ENCODE measurements at regions not wholly inside any gene's neighbourhood (a gene's known extent, or its start where the extent isn't known, plus 50 kb on each side); places are given as distances from the start of the nearest gene placed in this dataset.

DNA sequence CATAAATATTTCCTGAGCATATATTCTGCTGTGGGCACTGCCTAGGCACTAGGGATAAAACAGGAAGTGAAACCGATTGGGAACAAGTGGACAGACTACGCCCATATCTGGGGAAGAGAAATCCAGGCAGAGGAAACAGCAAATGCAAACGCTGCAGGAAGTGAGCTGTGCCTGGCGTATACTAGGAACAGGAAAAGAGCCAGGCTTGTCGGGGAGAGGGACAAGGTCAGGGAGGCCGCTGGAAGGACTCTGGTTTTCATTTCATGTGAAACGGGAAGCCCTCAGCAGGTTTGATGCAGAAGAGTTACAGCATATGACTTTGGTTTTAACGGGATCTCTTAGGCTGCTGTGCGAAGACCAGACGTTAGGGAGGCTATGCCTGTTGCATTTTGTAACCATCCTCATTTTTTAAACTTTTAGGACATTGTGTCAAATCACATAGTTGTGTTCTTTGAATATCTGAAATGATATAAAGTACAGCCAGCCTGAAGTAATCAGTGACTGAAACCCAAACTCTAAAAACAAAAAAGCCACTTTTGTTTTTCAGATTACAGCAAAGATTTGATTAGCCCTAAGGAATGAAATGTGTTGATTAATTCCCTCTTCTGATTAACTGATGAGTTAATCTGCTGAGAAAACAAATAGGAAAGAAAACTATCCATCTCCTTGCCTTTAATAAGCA, 110.2 kb upstream of the PIEZO2 start:
- DNase-seq (ENCODE audit: low read depth, low spot score) = no peak
- H3K4me1 ChIP-seq (ENCODE audit: insufficient read depth, insufficient read length) = peaks cover 3% of the 10 kb centered on the region
- H3K9ac ChIP-seq (ENCODE audit: insufficient read length, low read depth) = no peak overlapping the region

DNA sequence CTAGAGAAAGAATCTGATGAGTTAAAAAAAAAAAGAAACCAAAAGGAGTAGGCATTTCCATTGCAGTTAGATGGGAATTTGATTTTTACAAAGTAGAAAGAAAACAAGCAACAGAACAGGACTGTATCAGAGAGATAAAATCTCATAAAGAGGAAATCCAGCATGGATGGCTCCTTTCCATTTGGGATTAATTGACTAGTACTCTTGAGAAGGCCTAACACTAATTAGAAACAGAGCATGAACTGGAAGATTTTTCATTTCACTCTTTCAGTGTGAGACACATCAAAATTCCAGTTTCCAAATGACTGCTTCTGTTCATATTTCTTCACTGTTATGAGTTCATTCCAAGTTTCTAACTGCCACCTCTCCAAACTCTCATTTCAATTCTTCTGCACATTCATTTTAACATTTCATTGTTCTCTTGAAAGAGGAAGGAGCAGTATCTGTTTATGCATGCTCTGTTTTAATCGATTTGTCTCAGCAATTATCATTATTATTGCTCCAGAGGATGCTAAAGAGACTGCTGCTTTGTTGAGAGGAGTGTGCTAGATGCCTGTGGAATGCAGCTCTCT, 108.8 kb upstream of the PIEZO2 start:
- no peaks in the 10 kb centered on the region for H3K27me3 ChIP-seq (ENCODE audit: insufficient read depth, insufficient read length)
- peaks cover 3% of the 10 kb centered on the region for H3K4me1 ChIP-seq (ENCODE audit: insufficient read depth, insufficient read length)
- no peaks in the 10 kb centered on the region for H3K36me3 ChIP-seq (ENCODE audit: insufficient read depth, insufficient read length, low read length)
- H3K9ac ChIP-seq (ENCODE audit: insufficient read length, low read depth) = no peak overlapping the region
- DNase-seq (ENCODE audit: low read depth, low spot score) = no peak
- no peaks in the 10 kb centered on the region; the same call in 1 of the 2 replicates for H3K9me3 ChIP-seq (ENCODE audit: insufficient read depth, low read length)
- TF ChIP-seq SUZ12 (IDR thresholded peaks at IDR 0.05; ENCODE audit: extremely low read depth, insufficient read depth, insufficient read length) (no peak), YY1 (IDR thresholded peaks at IDR 0.05; ENCODE audit: insufficient read depth, insufficient read length) (no peak), ZNF274 (IDR thresholded peaks at IDR 0.05; ENCODE audit: low read depth, low read length) (no peak)
- H3K4me3 ChIP-seq (ENCODE audit: insufficient read length, low read depth) = no peak overlapping the region

More for the DNA sequence above, 110.2 kb upstream of the PIEZO2 start:
- Histone ChIP-seq H3K27me3 (ENCODE audit: insufficient read depth, insufficient read length) (no peaks in the 10 kb centered on the region), H3K4me3 (ENCODE audit: insufficient read length, low read depth) (no peak overlapping the region), H3K36me3 (ENCODE audit: insufficient read depth, insufficient read length, low read length) (no peaks in the 10 kb centered on the region), H3K9me3 (ENCODE audit: insufficient read depth, low read length) (peaks cover 10% of the 10 kb centered on the region)
- TF ChIP-seq YY1 (IDR thresholded peaks at IDR 0.05; ENCODE audit: insufficient read depth, insufficient read length) = no peak
- TF ChIP-seq ZNF274 (IDR thresholded peaks at IDR 0.05; ENCODE audit: low read depth, low read length) = no peak
- TF ChIP-seq SUZ12 (IDR thresholded peaks at IDR 0.05; ENCODE audit: extremely low read depth, insufficient read depth, insufficient read length) = no peak

- TF ChIP-seq ZNF274 (IDR thresholded peaks at IDR 0.05; ENCODE audit: low read depth, low read length) = no peak
- no peak for TF ChIP-seq SUZ12 (IDR thresholded peaks at IDR 0.05; ENCODE audit: extremely low read depth, insufficient read depth, insufficient read length)
- TF ChIP-seq YY1 (IDR thresholded peaks at IDR 0.05; ENCODE audit: insufficient read depth, insufficient read length) = no peak
- no peak for DNase-seq (ENCODE audit: low read depth, low spot score)
- H3K4me1 ChIP-seq (ENCODE audit: insufficient read depth, insufficient read length) = no peaks in the 10 kb centered on the region
- no peak overlapping the region for H3K4me3 ChIP-seq (ENCODE audit: insufficient read length, low read depth)
- no peaks in the 10 kb centered on the region for H3K27me3 ChIP-seq (ENCODE audit: insufficient read depth, insufficient read length)
- no peak overlapping the region for H3K9ac ChIP-seq (ENCODE audit: insufficient read length, low read depth)
- H3K9me3 ChIP-seq (ENCODE audit: insufficient read depth, low read length) = no peaks in the 10 kb centered on the region
- H3K36me3 ChIP-seq (ENCODE audit: insufficient read depth, insufficient read length, low read length) = no peaks in the 10 kb centered on the region
These were observed 106.9 kb upstream of the PIEZO2 start for GRCh38 chr18:11256251-11256650.

DNA sequence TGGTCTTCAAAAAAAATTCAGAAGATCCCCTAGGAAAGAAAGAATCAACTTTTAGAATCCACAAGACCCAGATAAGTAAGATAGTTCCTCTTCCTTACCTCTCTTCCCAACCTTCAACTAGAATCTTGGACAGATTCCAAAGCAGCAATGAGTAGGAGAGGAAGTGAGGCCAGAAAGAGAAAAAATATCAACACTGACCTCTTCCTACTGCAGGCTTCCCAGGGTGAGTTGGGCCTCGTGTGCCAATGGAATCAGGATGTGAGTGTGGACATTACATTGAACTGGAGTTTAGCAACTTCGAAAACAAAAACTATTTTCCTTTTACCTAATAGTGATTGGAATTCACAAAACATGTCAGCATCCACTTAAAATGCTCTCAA, 102.5 kb upstream of the PIEZO2 start:
- no peak overlapping the region for H3K9ac ChIP-seq (ENCODE audit: insufficient read length, low read depth)
- DNase-seq (ENCODE audit: low read depth, low spot score) = no peak
- peaks cover 3% of the 10 kb centered on the region for H3K4me1 ChIP-seq (ENCODE audit: insufficient read depth, insufficient read length)
- H3K9me3 ChIP-seq (ENCODE audit: insufficient read depth, low read length) = no peaks in the 10 kb centered on the region
- no peaks in the 10 kb centered on the region for H3K27me3 ChIP-seq (ENCODE audit: insufficient read depth, insufficient read length)
- H3K4me3 ChIP-seq (ENCODE audit: insufficient read length, low read depth) = no peak overlapping the region
- no peaks in the 10 kb centered on the region for H3K36me3 ChIP-seq (ENCODE audit: insufficient read depth, insufficient read length, low read length)
- TF ChIP-seq YY1 (IDR thresholded peaks at IDR 0.05; ENCODE audit: insufficient read depth, insufficient read length) (no peak), ZNF274 (IDR thresholded peaks at IDR 0.05; ENCODE audit: low read depth, low read length) (no peak), SUZ12 (IDR thresholded peaks at IDR 0.05; ENCODE audit: extremely low read depth, insufficient read depth, insufficient read length) (no peak)

GRCh38 chr18:11251229-11251890, 102.0 kb upstream of the PIEZO2 start:
- H3K27me3 ChIP-seq (ENCODE audit: insufficient read depth, insufficient read length) = no peaks in the 10 kb centered on the region
- DNase-seq (ENCODE audit: low read depth, low spot score) = no peak
- TF ChIP-seq SUZ12 (IDR thresholded peaks at IDR 0.05; ENCODE audit: extremely low read depth, insufficient read depth, insufficient read length) = no peak
- no peak for TF ChIP-seq ZNF274 (IDR thresholded peaks at IDR 0.05; ENCODE audit: low read depth, low read length)
- TF ChIP-seq YY1 (IDR thresholded peaks at IDR 0.05; ENCODE audit: insufficient read depth, insufficient read length) = no peak
- no peaks in the 10 kb centered on the region for H3K36me3 ChIP-seq (ENCODE audit: insufficient read depth, insufficient read length, low read length)
- H3K4me1 ChIP-seq (ENCODE audit: insufficient read depth, insufficient read length) = peaks cover 3% of the 10 kb centered on the region
- H3K4me3 ChIP-seq (ENCODE audit: insufficient read length, low read depth) = no peak overlapping the region
- H3K9ac ChIP-seq (ENCODE audit: insufficient read length, low read depth) = no peak overlapping the region
- no peaks in the 10 kb centered on the region for H3K9me3 ChIP-seq (ENCODE audit: insufficient read depth, low read length)

- Histone ChIP-seq H3K27me3 (ENCODE audit: insufficient read depth, insufficient read length) (no peaks in the 10 kb centered on the region), H3K4me1 (ENCODE audit: insufficient read depth, insufficient read length) (peaks cover 3% of the 10 kb centered on the region), H3K9ac (ENCODE audit: insufficient read length, low read depth) (no peak overlapping the region), H3K36me3 (ENCODE audit: insufficient read depth, insufficient read length, low read length) (no peaks in the 10 kb centered on the region), H3K4me3 (ENCODE audit: insufficient read length, low read depth) (no peak overlapping the region), H3K9me3 (ENCODE audit: insufficient read depth, low read length) (no peaks in the 10 kb centered on the region)
- TF ChIP-seq YY1 (IDR thresholded peaks at IDR 0.05; ENCODE audit: insufficient read depth, insufficient read length) = no peak
- TF ChIP-seq SUZ12 (IDR thresholded peaks at IDR 0.05; ENCODE audit: extremely low read depth, insufficient read depth, insufficient read length) = no peak
- no peak for TF ChIP-seq ZNF274 (IDR thresholded peaks at IDR 0.05; ENCODE audit: low read depth, low read length)
- no peak for DNase-seq (ENCODE audit: low read depth, low spot score)
These were observed 100.0 kb upstream of the PIEZO2 start for GRCh38 chr18:11249391-11249790.

- DNase-seq (ENCODE audit: low read depth, low spot score) = no peak
- Histone ChIP-seq H3K27me3 (ENCODE audit: insufficient read depth, insufficient read length) (no peaks in the 10 kb centered on the region), H3K4me1 (ENCODE audit: insufficient read depth, insufficient read length) (peaks cover 3% of the 10 kb centered on the region), H3K9me3 (ENCODE audit: insufficient read depth, low read length) (no peaks in the 10 kb centered on the region), H3K4me3 (ENCODE audit: insufficient read length, low read depth) (no peak overlapping the region), H3K36me3 (ENCODE audit: insufficient read depth, insufficient read length, low read length) (no peaks in the 10 kb centered on the region), H3K9ac (ENCODE audit: insufficient read length, low read depth) (no peak overlapping the region)
- no peak for TF ChIP-seq SUZ12 (IDR thresholded peaks at IDR 0.05; ENCODE audit: extremely low read depth, insufficient read depth, insufficient read length)
These were observed 98.1 kb upstream of the PIEZO2 start for GRCh38 chr18:11247381-11247970.
